Vagina (tissue), 2 donors: ENCODE measurements at regions not wholly inside any gene's neighbourhood (a gene's known extent, or its start where the extent isn't known, plus 50 kb on each side); places are given as distances from the start of the nearest gene placed in this dataset.

Source experiments
- DNase-seq, 2 donors: peaks; one replicate each; pipeline ENCODE4 v3.0.0-alpha.2; 2017; ENCODE audit errors: extremely low spot score in 2 of 2
- H3K27ac ChIP-seq: fragments of 200-600 bp; sonication (generic); one replicate; pipeline ENCODE4 v1.5.1; 2019
- H3K27me3 ChIP-seq: fragments of 200-600 bp; sonication (generic); one replicate; pipeline ENCODE4 v1.5.1; 2019
- H3K36me3 ChIP-seq, 2 donors: fragments of 200-600 bp; sonication (generic); one replicate each; pipeline ENCODE4 v1.5.1; 2017 to 2019
- H3K4me1 ChIP-seq: fragments of 200-600 bp; sonication (generic); one replicate; pipeline ENCODE4 v1.5.1; 2019
- H3K4me3 ChIP-seq, 2 donors: fragments of 200-600 bp; sonication (generic); 1 replicate in 1 of 2; 2 replicates in 1 of 2; pipeline ENCODE4 v1.5.1; 2016 to 2019
- H3K9me3 ChIP-seq: fragments of 200-600 bp; sonication (generic); one replicate; pipeline ENCODE4 v1.5.1; 2019
- POLR2A ChIP-seq, 2 donors: fragments of 450-650 bp; IDR thresholded peaks; one replicate each; pipeline ENCODE4 v1.6.1; 2017; ENCODE audit warnings: antibody characterized with exemption in 2 of 2, mild to moderate bottlenecking in 2 of 2, moderate library complexity in 2 of 2
- POLR2AphosphoS5 ChIP-seq, 2 donors: sonication (generic); formaldehyde crosslinking; IDR thresholded peaks; one replicate each; pipeline ENCODE4 v1.9.0; 2017; ENCODE audit warnings: antibody characterized with exemption in 2 of 2, mild to moderate bottlenecking in 2 of 2, low read depth in 1 of 2; ENCODE audit not compliant: insufficient read depth in 1 of 2
- intact Hi-C: fragments of 100-400 bp; cut with DNase I; formaldehyde crosslinking; loops from one replicate; pipeline ENCODE4 v1.15.1; 2023
- TF ChIP-seq, protein P1 (sequence below), 3 experiments: fragments of 450-650 bp in 2 of 3; fragments of 200-600 bp in 1 of 3; sonication (generic) in 1 of 3; IDR thresholded peaks; one replicate each; pipeline ENCODE4 v1.5.1; 2017 to 2019; ENCODE audit warnings: antibody characterized with exemption in 3 of 3, mild to moderate bottlenecking in 2 of 3, moderate library complexity in 2 of 3

DNA sequence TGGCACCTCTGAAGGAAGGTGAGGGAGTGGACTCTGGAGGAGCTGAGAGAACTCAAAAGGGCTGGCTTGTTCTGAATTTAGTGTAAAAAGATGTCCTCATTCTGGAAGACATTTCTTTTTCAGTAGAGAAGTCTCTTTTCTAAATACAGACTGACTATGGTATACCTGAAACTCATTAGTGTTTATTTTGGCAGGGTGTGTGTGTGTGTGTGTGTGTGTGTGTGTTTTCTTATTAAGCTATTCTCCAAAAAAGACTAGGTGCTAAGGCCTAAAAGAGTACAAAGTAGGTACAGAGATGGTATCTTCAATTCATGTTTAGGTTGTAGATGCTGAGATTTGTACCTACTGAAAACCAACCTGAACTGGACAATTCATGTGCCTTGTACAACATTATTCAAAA is 196.4 kb downstream of the SPRY2 start:
- no peaks in the 10 kb centered on the region for H3K4me1 ChIP-seq
- no peak overlapping the region for H3K4me3 ChIP-seq
- H3K9me3 ChIP-seq = no peaks in the 10 kb centered on the region
- no peak overlapping the region for H3K27ac ChIP-seq
- intact Hi-C loops = no loop called here
- no peak for TF ChIP-seq POLR2AphosphoS5 (IDR thresholded peaks at IDR 0.05; ENCODE audit: insufficient read depth in 1 of 2, low read depth in 1 of 2)
- no peak for DNase-seq
- no peaks in the 10 kb centered on the region for H3K27me3 ChIP-seq
- H3K36me3 ChIP-seq = no peaks in the 10 kb centered on the region

DNA sequence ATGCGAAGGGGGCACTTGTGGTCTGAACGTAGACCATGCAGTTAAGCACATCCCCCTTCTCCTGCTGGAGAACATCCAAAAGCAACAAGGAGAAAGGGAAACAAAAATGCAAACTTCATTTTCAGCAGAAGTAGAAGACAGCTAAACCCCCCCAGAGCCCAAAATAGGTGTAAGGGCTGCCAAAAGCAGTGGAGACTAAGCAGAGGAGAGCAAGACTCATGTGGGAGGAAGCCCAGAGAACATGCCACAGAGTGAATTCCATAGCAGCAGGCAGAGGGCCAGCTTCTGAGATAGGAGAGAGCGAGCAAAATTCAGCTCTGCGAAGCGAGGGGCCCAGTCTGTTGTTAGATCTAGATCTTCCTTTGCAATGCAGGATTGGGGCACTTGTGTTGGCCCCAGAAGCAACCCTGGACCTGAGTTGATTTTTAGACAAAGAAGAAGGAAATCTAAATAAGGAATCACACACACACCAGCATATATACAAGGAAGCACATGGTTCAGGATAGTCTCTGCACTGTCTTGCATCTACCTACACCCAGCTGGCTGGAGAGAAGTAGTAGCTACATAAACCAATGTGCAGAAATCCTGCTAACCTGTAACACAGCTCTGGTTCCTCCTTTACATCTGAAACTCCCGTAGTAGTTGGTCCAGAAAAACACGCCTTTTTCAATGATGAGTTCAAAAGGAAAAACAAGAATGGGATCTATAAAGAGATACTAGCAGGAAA is 199.6 kb downstream of the SPRY2 start:
- Histone ChIP-seq H3K4me3 (no peak overlapping the region), H3K36me3 (no peaks in the 10 kb centered on the region), H3K4me1 (no peaks in the 10 kb centered on the region), H3K27me3 (no peaks in the 10 kb centered on the region), H3K9me3 (no peaks in the 10 kb centered on the region), H3K27ac (no peak overlapping the region)
- no peak for DNase-seq
- TF ChIP-seq, protein P1, sequence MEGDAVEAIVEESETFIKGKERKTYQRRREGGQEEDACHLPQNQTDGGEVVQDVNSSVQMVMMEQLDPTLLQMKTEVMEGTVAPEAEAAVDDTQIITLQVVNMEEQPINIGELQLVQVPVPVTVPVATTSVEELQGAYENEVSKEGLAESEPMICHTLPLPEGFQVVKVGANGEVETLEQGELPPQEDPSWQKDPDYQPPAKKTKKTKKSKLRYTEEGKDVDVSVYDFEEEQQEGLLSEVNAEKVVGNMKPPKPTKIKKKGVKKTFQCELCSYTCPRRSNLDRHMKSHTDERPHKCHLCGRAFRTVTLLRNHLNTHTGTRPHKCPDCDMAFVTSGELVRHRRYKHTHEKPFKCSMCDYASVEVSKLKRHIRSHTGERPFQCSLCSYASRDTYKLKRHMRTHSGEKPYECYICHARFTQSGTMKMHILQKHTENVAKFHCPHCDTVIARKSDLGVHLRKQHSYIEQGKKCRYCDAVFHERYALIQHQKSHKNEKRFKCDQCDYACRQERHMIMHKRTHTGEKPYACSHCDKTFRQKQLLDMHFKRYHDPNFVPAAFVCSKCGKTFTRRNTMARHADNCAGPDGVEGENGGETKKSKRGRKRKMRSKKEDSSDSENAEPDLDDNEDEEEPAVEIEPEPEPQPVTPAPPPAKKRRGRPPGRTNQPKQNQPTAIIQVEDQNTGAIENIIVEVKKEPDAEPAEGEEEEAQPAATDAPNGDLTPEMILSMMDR (IDR thresholded peaks at IDR 0.05) = no peak
- TF ChIP-seq POLR2AphosphoS5 (IDR thresholded peaks at IDR 0.05; ENCODE audit: insufficient read depth in 1 of 2, low read depth in 1 of 2) (no peak), POLR2A (IDR thresholded peaks at IDR 0.05) (no peak)
- intact Hi-C loops = no loop called here

DNA sequence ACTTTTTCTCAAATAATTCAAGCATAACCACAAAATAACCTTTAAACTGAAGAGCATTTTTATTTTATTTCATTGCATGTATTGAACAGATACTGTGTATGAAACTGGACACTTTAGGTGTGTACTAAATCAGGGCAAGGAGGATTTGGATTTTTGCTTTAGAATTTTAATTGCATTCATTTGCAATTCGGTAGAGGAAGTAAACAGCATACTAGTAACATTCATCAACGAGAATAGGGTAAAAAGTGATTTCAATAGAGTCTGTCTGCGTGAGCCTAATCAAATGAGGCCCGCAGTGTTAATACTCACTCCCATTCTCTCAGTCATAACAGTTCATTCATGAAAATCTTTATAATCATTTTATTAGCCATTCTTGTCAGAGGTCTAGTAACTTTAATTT is 200.2 kb downstream of the SPRY2 start:
- Histone ChIP-seq H3K9me3 (no peaks in the 10 kb centered on the region), H3K4me1 (no peaks in the 10 kb centered on the region), H3K4me3 (no peak overlapping the region), H3K36me3 (no peaks in the 10 kb centered on the region), H3K27me3 (no peaks in the 10 kb centered on the region), H3K27ac (no peak overlapping the region)
- TF ChIP-seq, protein P1 (IDR thresholded peaks at IDR 0.05) = no peak
- no peak for TF ChIP-seq POLR2A (IDR thresholded peaks at IDR 0.05)
- no peak for TF ChIP-seq POLR2AphosphoS5 (IDR thresholded peaks at IDR 0.05; ENCODE audit: insufficient read depth in 1 of 2, low read depth in 1 of 2)
- intact Hi-C loops = no loop called here
- DNase-seq = no peak

DNA sequence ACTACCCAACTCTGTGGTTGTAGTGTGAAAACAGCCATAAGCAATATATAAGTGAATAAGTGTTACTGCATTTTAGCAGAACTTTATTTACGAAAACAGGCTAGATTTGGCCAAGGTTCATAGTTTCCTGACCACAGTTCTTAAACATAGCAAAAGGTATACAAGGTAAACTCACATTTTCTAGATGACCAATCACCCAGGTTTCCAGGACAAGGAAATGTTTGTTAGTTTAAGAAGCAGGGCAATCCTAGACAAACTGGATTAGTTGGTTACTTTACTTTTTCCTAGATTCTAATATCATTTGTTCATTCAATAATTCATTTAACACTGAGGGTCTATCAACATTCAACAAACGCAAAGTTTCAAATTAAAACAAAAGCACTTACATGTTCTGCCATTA is 201.7 kb downstream of the SPRY2 start:
- no peak overlapping the region for H3K27ac ChIP-seq
- TF ChIP-seq, protein P1 (IDR thresholded peaks at IDR 0.05) = no peak
- TF ChIP-seq POLR2AphosphoS5 (IDR thresholded peaks at IDR 0.05; ENCODE audit: insufficient read depth in 1 of 2, low read depth in 1 of 2) = no peak
- no peak for TF ChIP-seq POLR2A (IDR thresholded peaks at IDR 0.05)
- intact Hi-C loops = no loop called here
- no peak for DNase-seq
- no peaks in the 10 kb centered on the region for H3K9me3 ChIP-seq
- no peak overlapping the region for H3K4me3 ChIP-seq
- H3K4me1 ChIP-seq = peaks cover under 1% of the 10 kb centered on the region
- no peaks in the 10 kb centered on the region for H3K27me3 ChIP-seq
- H3K36me3 ChIP-seq = no peaks in the 10 kb centered on the region

DNA sequence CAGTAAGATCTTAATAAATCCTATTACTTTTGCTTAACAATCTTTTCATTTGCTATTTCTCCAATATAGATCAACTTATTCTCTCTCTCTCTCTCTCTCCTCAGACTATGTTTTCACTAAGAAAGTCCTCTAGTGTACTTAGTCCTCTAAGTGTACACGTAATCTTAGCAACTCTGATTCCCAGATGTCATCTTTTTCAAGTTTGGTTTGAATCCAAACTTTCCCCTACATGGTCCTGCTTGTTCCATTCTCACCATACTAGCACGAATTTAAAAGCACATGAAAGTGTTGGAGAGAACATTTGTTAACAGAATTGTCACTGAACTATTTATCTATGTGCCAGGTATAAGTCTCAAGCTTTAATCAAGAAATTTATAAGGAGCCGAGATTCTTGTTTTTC is 202.9 kb downstream of the SPRY2 start:
- TF ChIP-seq POLR2AphosphoS5 (IDR thresholded peaks at IDR 0.05; ENCODE audit: insufficient read depth in 1 of 2, low read depth in 1 of 2) (no peak), POLR2A (IDR thresholded peaks at IDR 0.05) (no peak)
- TF ChIP-seq, protein P1 (IDR thresholded peaks at IDR 0.05) = no peak

More for the DNA sequence above, 202.9 kb downstream of the SPRY2 start:
- Histone ChIP-seq H3K9me3 (no peaks in the 10 kb centered on the region), H3K4me1 (peaks cover 13% of the 10 kb centered on the region), H3K27me3 (no peaks in the 10 kb centered on the region), H3K27ac (no peak overlapping the region), H3K36me3 (no peaks in the 10 kb centered on the region), H3K4me3 (no peak overlapping the region)
- no peak for DNase-seq
- intact Hi-C loops = no loop called here
